Trophoblast cell (in vitro differentiated cells and primary cell): ENCODE measurements at regions not wholly inside any gene's neighbourhood (a gene's known extent, or its start where the extent isn't known, plus 50 kb on each side); places are given as distances from the start of the nearest gene placed in this dataset.

Experiments used
- DNase-seq, 2 donors: peaks; one replicate each; pipeline ENCODE4 v3.0.0-alpha.2; 2016
- H2AFZ ChIP-seq: 2 replicates; pipeline ENCODE4 v1.6.1; 2013; ENCODE audit warnings: low read length, moderate library complexity, mild to moderate bottlenecking; ENCODE audit not compliant: insufficient read depth, poor library complexity
- H2AK5ac ChIP-seq: 2 replicates; pipeline ENCODE4 v1.6.1; 2013; ENCODE audit warnings: mild to moderate bottlenecking, low read length
- H2BK120ac ChIP-seq: 2 replicates; pipeline ENCODE4 v1.6.1; 2013; ENCODE audit warnings: low read length, mild to moderate bottlenecking, moderate library complexity; ENCODE audit not compliant: insufficient read depth, poor library complexity
- H2BK12ac ChIP-seq: 2 replicates; pipeline ENCODE4 v1.6.1; 2013; ENCODE audit warnings: mild to moderate bottlenecking, low read length, moderate library complexity
- H2BK5ac ChIP-seq: 2 replicates; pipeline ENCODE4 v1.6.1; 2013; ENCODE audit warnings: low read length, low read depth, moderate library complexity, mild to moderate bottlenecking; ENCODE audit not compliant: poor library complexity
- H3K14ac ChIP-seq: 2 replicates; pipeline ENCODE4 v1.6.1; 2013; ENCODE audit warnings: mild to moderate bottlenecking, low read length
- H3K18ac ChIP-seq: 2 replicates; pipeline ENCODE4 v1.6.1; 2013; ENCODE audit warnings: mild to moderate bottlenecking, low read length
- H3K23ac ChIP-seq: 2 replicates; pipeline ENCODE4 v1.6.1; 2013; ENCODE audit warnings: low read length
- H3K27ac ChIP-seq: 2 replicates; pipeline ENCODE4 v1.5.1; 2013; ENCODE audit warnings: low read depth, mild to moderate bottlenecking, inconsistent platforms, low read length, moderate library complexity
- H3K27me3 ChIP-seq: 2 replicates; pipeline ENCODE4 v1.6.1; 2013; ENCODE audit warnings: inconsistent platforms, mild to moderate bottlenecking, low read length, moderate library complexity; ENCODE audit not compliant: insufficient read depth
- H3K36me3 ChIP-seq, 2 experiments: 1 replicate in 1 of 2; 2 replicates in 1 of 2; pipeline ENCODE4 v1.6.1; 2013; ENCODE audit warnings: low read length in 2 of 2, mild to moderate bottlenecking in 2 of 2, moderate library complexity in 1 of 2; ENCODE audit not compliant: insufficient read depth in 2 of 2, control insufficient read depth in 1 of 2
- H3K4ac ChIP-seq: 2 replicates; pipeline ENCODE4 v1.6.1; 2013; ENCODE audit warnings: low read depth, mild to moderate bottlenecking, low read length, moderate library complexity
- H3K4me1 ChIP-seq, 2 experiments: 1 replicate in 1 of 2; 2 replicates in 1 of 2; pipeline ENCODE4 v1.6.1; 2013; ENCODE audit warnings: low read length in 2 of 2, mild to moderate bottlenecking in 2 of 2, moderate library complexity in 1 of 2; ENCODE audit not compliant: insufficient read depth in 2 of 2, control insufficient read depth in 1 of 2
- H3K4me2 ChIP-seq: 2 replicates; pipeline ENCODE4 v1.6.1; 2013; ENCODE audit warnings: inconsistent platforms, mild to moderate bottlenecking, low read length, moderate library complexity
- H3K4me3 ChIP-seq: 2 replicates; pipeline ENCODE4 v1.5.1; 2013; ENCODE audit warnings: mild to moderate bottlenecking, low read depth, low read length, inconsistent platforms
- H3K79me1 ChIP-seq: one replicate; pipeline ENCODE4 v1.6.1; 2013; ENCODE audit warnings: low read length
- H3K79me2 ChIP-seq: 2 replicates; pipeline ENCODE4 v1.6.1; 2013; ENCODE audit warnings: low read length, mild to moderate bottlenecking; ENCODE audit not compliant: control insufficient read depth, insufficient read depth, poor library complexity
- H3K9ac ChIP-seq: 2 replicates; pipeline ENCODE4 v1.6.1; 2013; ENCODE audit warnings: mild to moderate bottlenecking, low read length
- H3K9me3 ChIP-seq: 2 replicates; pipeline ENCODE4 v1.6.1; 2013; ENCODE audit warnings: low read depth, mild to moderate bottlenecking, control low read depth, inconsistent platforms, low read length; ENCODE audit not compliant: insufficient read depth
- H4K12ac ChIP-seq: 2 replicates; pipeline ENCODE4 v1.6.1; 2013; ENCODE audit warnings: low read depth, mild to moderate bottlenecking, low read length, moderate library complexity
- H4K8ac ChIP-seq: 2 replicates; pipeline ENCODE4 v1.6.1; 2013; ENCODE audit warnings: low read depth, mild to moderate bottlenecking, low read length, moderate library complexity
- H4K91ac ChIP-seq: one replicate; pipeline ENCODE4 v1.6.1; 2013; ENCODE audit warnings: low read depth, mild to moderate bottlenecking, low read length, moderate library complexity
- WGBS: extraction: QIAGEN DNeasy Blood & Tissue Kit; methylation state at CpG from one replicate; pipeline ENCODE4 v1.1.7; 2013; ENCODE audit warnings: missing lambda C conversion rate; ENCODE audit not compliant: insufficient read length, insufficient coverage; ENCODE audit errors: extremely low coverage; 5-methylcytosine and 5-hydroxymethylcytosine counted together

DNA sequence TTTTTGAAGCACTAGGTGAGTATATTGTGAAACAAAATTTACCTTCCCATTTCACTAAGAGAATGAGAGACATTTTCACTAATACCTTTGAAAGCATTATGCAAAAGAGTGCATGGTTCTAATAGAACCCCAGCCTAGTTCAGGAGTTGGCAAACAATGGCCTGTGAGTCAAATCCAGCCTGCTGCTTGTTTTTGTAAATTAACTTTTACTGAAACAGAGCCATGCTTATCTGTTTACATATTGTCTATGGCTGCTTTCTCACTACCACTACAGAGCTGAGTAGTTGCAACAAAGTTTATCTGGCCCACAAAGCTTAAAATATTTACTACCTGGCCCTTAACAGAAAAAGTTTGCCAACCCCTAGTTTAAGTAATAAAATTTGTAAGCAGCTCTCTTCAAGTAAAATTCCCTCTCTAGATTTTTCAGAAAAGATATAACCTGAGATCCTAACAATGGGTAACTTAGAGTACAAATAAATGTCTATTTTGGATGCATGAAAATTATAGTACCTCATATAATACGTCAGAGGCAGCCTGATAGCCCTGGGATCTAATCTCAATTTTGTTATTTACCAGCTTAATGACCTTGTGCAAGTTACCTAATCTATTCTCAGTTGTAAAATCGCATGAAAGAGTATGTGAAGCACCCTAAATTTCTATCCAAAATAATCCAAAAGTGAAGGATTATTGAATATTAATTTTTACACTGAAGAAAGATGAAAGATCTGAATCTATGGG is 50.7 kb upstream of the ARL15 start:
- Histone ChIP-seq H3K9ac (no peak overlapping the region), H2BK120ac (no peak overlapping the region), H3K4me3 (no peak overlapping the region), H4K91ac (no peak overlapping the region), H3K9me3 (no peaks in the 10 kb centered on the region), H4K8ac (no peak overlapping the region), H3K23ac (no peak overlapping the region), H3K4ac (no peak overlapping the region), H3K79me1 (no peaks in the 10 kb centered on the region), H2AFZ (no peak overlapping the region), H4K12ac (no peak overlapping the region), H3K4me1 (no peaks in the 10 kb centered on the region), H3K27ac (no peak overlapping the region), H3K18ac (no peak overlapping the region), H3K14ac (no peak overlapping the region), H3K79me2 (no peaks in the 10 kb centered on the region), H2AK5ac (no peak overlapping the region), H3K4me2 (no peak overlapping the region), H3K36me3 (no peaks in the 10 kb centered on the region), H2BK5ac (no peak overlapping the region), H3K27me3 (no peaks in the 10 kb centered on the region), H2BK12ac (no peak overlapping the region)
- no CpG with 5 or more reads among the region's 2 CpGs for WGBS
- no peak for DNase-seq
